A673 (cell line): ENCODE measurements at regions not wholly inside any gene's neighbourhood (a gene's known extent, or its start where the extent isn't known, plus 50 kb on each side); places are given as distances from the start of the nearest gene placed in this dataset.

ENCODE experiments used
- BruUV-seq: library from RNA; stranded (reverse); fragments of 400-500 nt; replicated peaks from 2 replicates; lab custom pipeline; 2021; lab: Mats Ljungman, UMichigan
- CTCF ChIA-PET: fragments of 300-600 bp; sonication (Branson Sonifier 250); formaldehyde crosslinking; loops from one replicate; lab custom pipeline; 2022; ENCODE audit warnings: antibody characterized with exemption; lab: Charles Lee
- POLR2A ChIA-PET: fragments of 300-600 bp; sonication (Branson Sonifier 250); formaldehyde crosslinking; loops from one replicate; lab custom pipeline; 2022; ENCODE audit warnings: antibody characterized with exemption; ENCODE audit not compliant: low non-redundant PET; lab: Charles Lee
- DNase-seq: peaks from one replicate; pipeline ENCODE4 v3.0.0-alpha.2; 2015; ENCODE audit warnings: low spot score
- H3K27ac ChIP-seq: fragments of 200-600 bp; sonication (generic); 2 replicates; pipeline ENCODE4 v1.5.1; 2016; ENCODE audit warnings: mixed run types, low read depth, mild to moderate bottlenecking, mixed read lengths, antibody characterized with exemption, low read length; ENCODE audit not compliant: poor library complexity, severe bottlenecking
- H3K27me3 ChIP-seq: fragments of 200-600 bp; sonication (generic); replicated peaks from 2 replicates; pipeline ENCODE4 v1.6.1; 2017; ENCODE audit warnings: mixed run types, low read depth, mild to moderate bottlenecking, mixed read lengths, antibody characterized with exemption, low read length; ENCODE audit not compliant: insufficient read depth, poor library complexity
- H3K36me3 ChIP-seq: fragments of 200-600 bp; sonication (generic); 2 replicates; pipeline ENCODE4 v1.6.1; 2016; ENCODE audit warnings: mixed run types, mild to moderate bottlenecking, mixed read lengths, antibody characterized with exemption, low read length; ENCODE audit not compliant: insufficient read depth, poor library complexity, severe bottlenecking
- H3K4me1 ChIP-seq: fragments of 200-600 bp; sonication (generic); 2 replicates; pipeline ENCODE4 v1.6.1; 2017; ENCODE audit warnings: mixed run types, mild to moderate bottlenecking, mixed read lengths, antibody characterized with exemption, low read length; ENCODE audit not compliant: insufficient read depth, poor library complexity, severe bottlenecking
- H3K4me3 ChIP-seq: fragments of 200-600 bp; sonication (generic); 2 replicates; pipeline ENCODE4 v1.5.1; 2016; ENCODE audit warnings: low read depth, mixed run types, mild to moderate bottlenecking, mixed read lengths, low read length; ENCODE audit not compliant: poor library complexity, severe bottlenecking
- H3K9me3 ChIP-seq: fragments of 200-600 bp; sonication (generic); 2 replicates; pipeline ENCODE4 v1.6.1; 2016; ENCODE audit warnings: mixed run types, low read depth, mild to moderate bottlenecking, mixed read lengths, antibody characterized with exemption, low read length; ENCODE audit not compliant: poor library complexity, severe bottlenecking
- CTCF ChIP-seq: fragments of 300-800, 200-600 bp; sonication (generic); conservative IDR thresholded peaks from 2 replicates; pipeline ENCODE4 v1.5.1; 2017; ENCODE audit warnings: low read depth, mild to moderate bottlenecking, antibody characterized with exemption, low read length, moderate library complexity, mixed read lengths
- EZH2 ChIP-seq: fragments of 200-600 bp; sonication (generic); IDR thresholded peaks from 2 replicates; pipeline ENCODE4 v1.6.1; 2017; ENCODE audit warnings: borderline replicate concordance, low read depth, mild to moderate bottlenecking, mixed read lengths, antibody characterized with exemption, low read length; ENCODE audit not compliant: poor library complexity, severe bottlenecking
- intact Hi-C: fragments of 100-400 bp; cut with micrococcal nuclease; formaldehyde crosslinking; loops from one replicate; pipeline ENCODE4 v1.10.0; 2022; ENCODE audit not compliant: unreplicated experiment

DNA sequence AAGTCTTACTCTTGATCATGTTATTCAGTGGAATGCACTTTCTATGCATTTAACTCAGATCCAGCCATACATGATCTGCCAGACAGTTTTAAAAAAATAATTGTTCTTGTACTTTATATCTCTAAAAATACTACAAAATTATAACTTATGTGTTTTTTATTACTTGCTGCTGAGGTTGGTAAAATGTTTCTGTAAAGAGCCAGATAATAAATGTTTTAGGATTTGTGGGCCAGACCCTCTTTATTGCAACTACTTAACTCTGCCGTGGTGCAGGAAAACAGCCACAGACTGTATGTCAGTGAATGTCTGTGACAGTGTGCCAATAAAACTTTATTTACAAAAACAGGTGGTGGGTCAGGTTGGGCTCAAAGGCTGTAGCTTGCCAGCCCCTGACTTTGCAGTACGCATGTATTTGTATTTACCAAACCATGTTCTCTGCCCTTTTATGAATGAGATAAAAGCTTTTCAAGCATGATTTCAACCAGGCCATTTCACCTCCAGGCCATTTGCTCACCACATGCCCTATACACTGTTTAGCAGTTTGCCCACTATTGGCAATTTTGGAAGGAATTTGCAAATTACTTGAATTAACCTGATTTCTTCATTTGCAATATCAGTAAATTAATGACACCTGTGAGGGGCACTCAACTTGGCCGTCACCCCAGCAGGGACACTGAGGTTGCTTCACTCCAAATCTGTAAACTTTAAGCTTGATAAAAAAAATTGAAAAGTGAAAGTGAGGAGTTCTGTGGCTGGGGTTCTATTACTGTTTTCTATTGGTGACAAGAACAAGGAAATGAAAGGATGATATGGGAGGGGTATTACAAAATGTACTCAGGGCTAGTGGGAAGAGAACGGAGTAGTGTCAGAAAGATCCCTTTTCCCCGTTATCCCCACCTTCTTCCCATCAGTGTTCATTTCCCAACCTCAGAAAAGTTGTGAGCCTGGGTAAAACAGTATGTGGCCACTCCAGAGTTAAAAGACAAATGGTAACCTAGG lies 133.4 kb downstream of the CEBPB start:
- TF ChIP-seq EZH2 (no peak), CTCF (no peak)
- no TSS peak for BruUV-seq
- no peaks in the 10 kb centered on the region for H3K4me1 ChIP-seq
- no peaks in the 10 kb centered on the region for H3K27me3 ChIP-seq
- no peak for DNase-seq
- H3K4me3 ChIP-seq, result no peak overlapping the region
- no peaks in the 10 kb centered on the region for H3K9me3 ChIP-seq
- CTCF ChIA-PET, result no interaction called here
- no peaks in the 10 kb centered on the region for H3K36me3 ChIP-seq
- intact Hi-C loops, result no loop called here
- no peak overlapping the region for H3K27ac ChIP-seq
- POLR2A ChIA-PET, result no interaction called here

GRCh38 chr20:50325215-50325614 lies 134.6 kb downstream of the CEBPB start:
- TF ChIP-seq CTCF (no peak), EZH2 (no peak)
- no TSS peak for BruUV-seq
- H3K9me3 ChIP-seq, result no peaks in the 10 kb centered on the region
- DNase-seq, result no peak
- no peaks in the 10 kb centered on the region for H3K27me3 ChIP-seq
- no peak overlapping the region for H3K4me3 ChIP-seq
- H3K4me1 ChIP-seq, result no peaks in the 10 kb centered on the region
- no peak overlapping the region for H3K27ac ChIP-seq
- H3K36me3 ChIP-seq, result no peaks in the 10 kb centered on the region
- intact Hi-C loops, result no loop called here
- ChIA-PET POLR2A (no interaction called here), CTCF (no interaction called here)

DNA sequence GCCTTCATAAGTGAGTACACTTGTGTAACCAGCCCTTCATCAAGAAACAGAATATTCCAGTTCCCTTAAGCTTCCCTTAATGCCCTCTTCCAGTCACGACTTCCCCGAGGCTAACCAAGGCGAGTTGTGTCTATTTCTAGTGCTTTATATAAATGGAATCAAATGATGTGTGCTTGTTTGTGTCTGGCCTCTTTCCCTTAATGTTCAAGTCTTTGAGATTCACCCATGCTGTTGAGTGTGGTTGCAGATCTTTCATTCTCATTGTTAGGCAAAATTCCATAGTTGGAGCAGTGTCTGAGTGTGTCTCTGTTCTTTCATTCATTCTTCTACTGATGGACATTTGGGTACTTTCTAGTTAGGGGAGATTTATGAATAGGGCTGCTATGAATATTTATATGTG lies 135.0 kb downstream of the CEBPB start:
- H3K4me3 ChIP-seq, result no peak overlapping the region
- TF ChIP-seq EZH2, result no peak
- no peak for TF ChIP-seq CTCF
- intact Hi-C loops, result no loop called here
- H3K4me1 ChIP-seq, result no peaks in the 10 kb centered on the region
- no peaks in the 10 kb centered on the region for H3K27me3 ChIP-seq
- no peak for DNase-seq
- ChIA-PET CTCF (no interaction called here), POLR2A (no interaction called here)
- no peak overlapping the region for H3K27ac ChIP-seq
- BruUV-seq, result no TSS peak
- no peaks in the 10 kb centered on the region for H3K36me3 ChIP-seq
- no peaks in the 10 kb centered on the region for H3K9me3 ChIP-seq
